Stimulated activated CD4-positive, alpha-beta T cell treated with anti-CD3 and anti-CD28 coated beads, TNF-alpha, amount 100 ng/mL, for 48 hours (primary cell): ENCODE measurements at regions not wholly inside any gene's neighbourhood (a gene's known extent, or its start where the extent isn't known, plus 50 kb on each side); places are given as distances from the start of the nearest gene placed in this dataset.

Experiments
- DNase-seq, 3 donors: peaks; one replicate each; pipeline ENCODE4 v3.0.0-alpha.2; 2020; ENCODE audit warnings: low read depth in 3 of 3

GRCh38 chr14:98977451-98977850 lies 294.5 kb downstream of the BCL11B start:
- no peak for DNase-seq

GRCh38 chr14:98982986-98983385 lies 289.0 kb downstream of the BCL11B start:
- no peak for DNase-seq

DNA sequence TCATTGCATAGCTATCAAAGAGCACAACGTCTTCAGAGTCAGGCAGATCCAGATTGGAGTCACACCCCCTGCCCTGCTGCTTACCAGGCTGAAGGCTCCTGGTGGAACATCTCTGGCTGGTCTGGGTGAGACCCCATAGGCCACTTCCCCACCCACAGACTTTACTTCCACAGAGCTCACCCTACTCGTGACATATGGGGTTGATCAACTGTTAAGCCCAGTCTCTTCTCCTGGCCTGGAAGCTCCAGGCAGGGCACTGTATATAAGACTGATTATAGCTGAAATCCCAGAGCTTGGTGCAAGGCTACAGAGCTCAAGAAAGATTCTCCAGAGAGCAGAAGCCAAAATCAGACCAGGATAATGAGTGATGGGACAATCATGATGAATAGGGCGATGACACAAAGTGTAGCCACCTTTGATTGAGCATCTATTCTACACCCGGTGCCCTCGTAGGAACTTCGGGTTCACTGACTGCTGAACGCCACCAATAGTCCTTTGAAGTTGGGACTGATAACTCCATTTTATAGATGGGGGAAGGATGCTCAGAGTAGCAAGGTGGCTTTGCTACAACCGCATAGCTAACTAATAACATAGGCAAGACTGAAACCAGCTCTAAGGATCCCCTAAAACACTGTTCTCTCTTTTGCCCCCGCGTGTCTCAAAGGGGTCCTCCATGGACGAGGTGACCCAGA lies 287.8 kb downstream of the BCL11B start:
- no peak for DNase-seq

- peak; percentile 27 to 50 (median 46) for DNase-seq
Observed at GRCh38 chr14:98984719-98985041, 287.3 kb downstream of the BCL11B start.

- DNase-seq: no peak
Observed at GRCh38 chr14:98993818-98994217, 278.2 kb downstream of the BCL11B start.

DNA sequence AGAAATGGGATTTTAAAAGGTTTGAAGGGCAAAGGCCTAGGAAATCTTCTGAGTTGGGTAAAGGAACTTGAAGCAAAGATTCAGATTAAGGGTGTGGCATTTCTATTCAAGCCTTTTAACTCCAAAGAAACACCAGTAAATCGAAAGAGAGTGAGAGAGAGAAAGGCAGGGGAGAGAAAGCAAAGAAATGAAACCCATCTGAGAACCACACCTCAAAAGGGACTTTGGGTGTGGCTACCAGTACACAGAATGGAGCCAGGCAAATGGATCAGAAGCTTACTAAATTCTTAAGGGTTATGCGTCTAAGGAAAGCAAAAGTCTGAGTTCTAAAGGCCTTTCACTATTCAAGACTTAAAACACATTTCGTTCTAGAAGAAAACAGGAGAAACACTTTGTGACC lies 277.4 kb downstream of the BCL11B start:
- DNase-seq: no peak

- DNase-seq: no peak
Observed at GRCh38 chr14:98997526-98998205, 274.3 kb downstream of the BCL11B start.

DNA sequence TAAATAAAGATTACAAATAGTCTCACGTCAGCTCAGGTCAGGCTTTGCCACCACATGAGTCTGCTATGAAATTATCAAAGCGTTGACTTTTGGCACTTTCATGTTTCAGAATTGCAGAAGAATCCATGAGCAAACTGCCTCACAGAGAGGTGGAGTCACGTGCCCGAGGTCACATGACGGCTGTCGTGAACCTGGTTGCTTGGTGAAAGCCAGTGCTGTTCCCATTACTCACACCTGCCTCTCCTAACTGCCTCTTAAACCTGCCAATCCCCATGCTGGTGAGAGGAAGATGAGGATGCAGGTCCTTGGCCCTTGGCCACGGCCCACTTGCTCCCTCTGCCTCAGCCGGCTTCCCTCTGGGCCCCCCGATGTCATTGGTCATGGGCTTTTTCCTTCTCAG lies 272.7 kb downstream of the BCL11B start:
- DNase-seq: no peak

DNA sequence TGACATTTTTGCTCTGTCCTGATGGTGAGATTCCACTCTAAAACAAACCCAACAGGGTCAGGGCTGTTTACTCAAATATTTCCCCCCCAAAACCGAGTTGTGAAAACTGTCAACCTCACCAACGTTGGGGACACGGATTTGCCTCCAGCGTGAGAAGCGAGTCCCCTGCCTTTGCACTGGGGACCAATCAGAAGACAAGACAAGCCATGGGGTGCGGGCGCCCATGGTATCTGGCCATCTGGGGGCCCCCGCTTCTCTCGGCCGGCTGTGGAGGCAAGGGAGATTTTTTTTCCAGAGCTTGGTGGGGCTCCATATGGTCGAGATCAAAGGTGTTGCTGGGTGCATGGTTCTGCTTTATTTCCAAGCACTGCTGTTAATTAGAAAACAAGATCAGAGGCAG lies 272.1 kb downstream of the BCL11B start:
- no peak for DNase-seq

- DNase-seq: no peak
Observed at GRCh38 chr14:99001241-99001640, 270.8 kb downstream of the BCL11B start.

DNA sequence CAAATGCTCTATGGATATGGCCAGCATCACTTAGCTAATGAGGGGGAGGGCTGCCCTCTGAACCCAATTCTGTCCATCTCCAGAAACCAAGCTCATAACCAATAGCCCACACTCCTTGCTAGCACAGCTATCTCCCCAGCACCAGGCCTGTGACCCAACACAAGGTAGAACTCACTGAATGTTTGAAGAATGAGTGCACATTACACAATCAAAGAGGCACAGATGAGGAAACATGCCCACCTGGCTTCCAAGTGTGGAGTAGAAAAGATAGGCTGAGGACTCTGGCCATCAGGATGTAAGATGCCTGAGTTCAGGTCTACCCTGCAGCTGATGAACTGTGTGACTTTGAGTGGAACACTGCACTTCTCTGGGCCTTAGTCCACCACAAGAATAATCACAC lies 268.4 kb downstream of the BCL11B start:
- no peak for DNase-seq

DNA sequence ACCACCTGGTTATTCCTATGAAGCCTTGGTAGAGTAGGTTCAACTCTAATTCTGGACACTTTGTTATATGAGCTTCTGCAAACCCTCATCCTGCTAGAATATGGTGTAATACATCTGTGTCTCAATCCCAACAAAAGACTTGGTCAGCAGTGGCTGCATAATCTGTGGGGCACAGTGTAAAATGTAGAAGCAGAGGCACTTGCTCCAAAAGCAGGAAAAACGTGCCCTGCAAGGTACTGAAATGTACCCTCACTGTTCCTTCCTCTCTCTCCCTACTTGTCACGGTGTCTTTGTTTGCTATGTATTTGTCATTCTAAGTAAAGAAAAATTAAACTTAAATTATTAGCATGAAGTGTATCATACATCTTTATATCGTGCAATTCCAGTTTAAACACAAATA lies 267.9 kb downstream of the BCL11B start:
- no peak for DNase-seq

DNA sequence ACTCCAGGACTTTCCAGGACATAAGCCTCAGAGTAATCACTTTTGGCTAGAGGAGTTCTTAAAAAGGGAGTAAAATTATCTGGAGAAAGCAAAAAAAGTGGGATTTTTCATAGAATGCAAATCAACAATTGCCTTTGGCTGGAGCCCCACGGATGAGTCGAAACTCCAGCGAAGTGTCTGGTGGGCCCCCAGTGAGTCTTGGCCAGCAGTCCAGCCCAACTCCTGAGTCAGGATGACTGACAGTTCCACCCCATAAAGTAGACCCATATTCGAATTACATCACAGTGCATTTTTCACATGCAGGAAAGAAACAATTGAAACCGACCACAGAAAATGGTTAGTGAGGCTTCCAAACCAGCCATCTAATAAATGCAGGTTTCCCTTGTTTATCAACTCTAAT lies 265.7 kb downstream of the BCL11B start:
- no peak for DNase-seq

GRCh38 chr14:99007795-99008194 lies 264.2 kb downstream of the BCL11B start:
- DNase-seq: no peak

- DNase-seq: no peak
Observed at GRCh38 chr14:99009871-99010270, 262.1 kb downstream of the BCL11B start.

- no peak for DNase-seq
Observed at GRCh38 chr14:99011385-99011784, 260.6 kb downstream of the BCL11B start.

DNA sequence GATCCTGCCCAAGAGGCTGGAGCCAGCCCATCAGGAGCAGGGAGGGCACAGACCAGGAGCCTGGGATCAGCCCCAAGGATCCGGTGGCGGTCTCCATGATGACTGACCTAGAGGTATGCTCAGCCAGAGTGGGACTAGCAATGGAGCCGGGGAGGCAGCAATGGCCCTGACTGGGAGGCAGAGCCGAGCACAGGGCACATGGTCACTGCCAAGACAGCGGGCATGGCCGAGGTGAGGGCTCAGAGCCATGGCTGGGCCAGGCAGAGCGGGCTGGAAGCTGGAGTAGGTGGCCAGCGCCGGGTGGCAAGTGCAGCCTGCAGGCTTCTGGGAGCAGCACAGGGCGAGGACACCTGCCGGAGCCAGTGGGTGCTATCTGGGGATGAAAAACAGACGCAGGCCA lies 259.3 kb downstream of the BCL11B start:
- DNase-seq: no peak

GRCh38 chr14:99015833-99016232 lies 256.2 kb downstream of the BCL11B start:
- DNase-seq: no peak

GRCh38 chr14:99023371-99023770 lies 248.6 kb downstream of the BCL11B start:
- DNase-seq: no peak

DNA sequence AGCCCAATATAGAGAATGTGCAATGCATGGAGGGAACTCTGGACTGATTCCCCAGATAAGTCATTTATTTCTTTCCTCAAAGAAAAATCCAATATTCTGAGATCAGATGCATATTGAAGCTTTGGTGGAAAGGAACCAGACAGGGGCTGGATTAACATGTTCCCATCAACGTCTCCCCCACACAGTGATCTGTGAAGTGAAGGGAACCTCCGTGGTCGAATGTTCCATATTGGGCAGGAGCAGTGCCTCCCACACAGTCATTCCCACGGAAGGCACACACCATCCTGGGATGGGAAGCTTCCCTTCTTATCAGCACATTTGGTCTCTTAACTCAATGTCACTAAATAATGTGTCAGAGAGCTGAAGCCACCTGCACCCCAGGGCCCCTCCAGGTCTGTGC lies 247.1 kb downstream of the BCL11B start:
- no peak for DNase-seq

DNA sequence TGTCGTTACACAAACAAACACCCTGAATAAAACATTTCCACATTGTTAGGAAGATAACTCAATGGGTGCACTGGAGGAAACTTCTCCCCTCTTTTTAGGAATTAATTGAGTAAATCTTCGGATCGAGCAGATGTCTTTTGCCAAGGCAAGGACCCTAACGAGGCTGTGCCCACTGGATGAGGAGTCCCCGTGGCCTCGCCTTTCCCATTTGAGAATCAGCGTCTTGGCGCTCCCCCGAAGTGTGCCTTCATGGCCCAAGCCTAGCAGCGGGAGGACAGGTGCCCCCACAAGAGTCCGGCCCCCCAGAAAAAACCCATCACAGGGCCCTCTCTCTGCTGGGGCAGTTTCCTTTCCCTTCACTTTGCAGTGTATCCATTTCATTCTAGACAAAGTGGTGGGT lies 246.6 kb downstream of the BCL11B start:
- DNase-seq: no peak

GRCh38 chr14:99026471-99026870 lies 245.5 kb downstream of the BCL11B start:
- peak in 2 of 3 donors; percentile 5 to 8 for DNase-seq

DNA sequence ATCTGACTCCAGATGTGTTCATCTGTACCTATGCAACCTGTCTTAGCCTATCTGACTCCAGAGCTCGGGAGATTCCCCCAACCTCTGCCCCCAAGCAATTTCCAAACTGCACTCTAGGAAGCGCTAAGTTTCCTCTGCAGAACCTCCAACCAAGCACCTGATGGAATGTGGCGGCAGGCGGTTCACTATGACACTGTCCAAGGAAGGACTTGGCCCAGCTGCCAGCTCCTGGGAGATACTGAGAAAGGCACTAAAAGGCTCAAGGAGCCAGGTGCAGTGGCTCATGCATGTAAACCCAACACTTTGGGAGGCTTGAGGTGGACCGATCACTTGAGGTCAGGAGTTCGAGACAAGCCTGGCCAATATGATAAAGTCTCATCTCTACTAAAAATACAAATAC lies 244.0 kb downstream of the BCL11B start:
- no peak for DNase-seq

- no peak for DNase-seq
Observed at GRCh38 chr14:99028521-99028920, 243.5 kb downstream of the BCL11B start.
